Heart left ventricle (tissue), 16 donors: ENCODE measurements at regions not wholly inside any gene's neighbourhood (a gene's known extent, or its start where the extent isn't known, plus 50 kb on each side); places are given as distances from the start of the nearest gene placed in this dataset.

ENCODE experiments used
- ATAC-seq, 4 donors: fragments of 200-7000 bp; cut with Tn5 transposase; one replicate each; pipeline ENCODE4 v1.9.1; 2020 to 2022; ENCODE audit warnings: moderate library complexity in 4 of 4, mild to moderate bottlenecking in 3 of 4, moderate number of reproducible peaks in 1 of 4
- DNase-seq, 5 donors: peaks; one replicate each; pipeline ENCODE4 v3.0.0-alpha.2; 2020
- H3K27ac ChIP-seq, 12 donors: fragments of 200-600 bp; sonication (generic) in 4 of 12; one replicate each; pipeline versions ENCODE4 v1.5.0 to v1.8.0; 2016 to 2022; ENCODE audit warnings: mild to moderate bottlenecking in 2 of 12
- H3K27me3 ChIP-seq, 9 donors: fragments of 200-600 bp; sonication (generic) in 2 of 9; one replicate each; pipeline versions ENCODE4 v1.5.1 to v1.8.0; 2016 to 2022; ENCODE audit warnings: mild to moderate bottlenecking in 3 of 9
- H3K36me3 ChIP-seq, 9 donors: fragments of 200-600 bp; sonication (generic) in 2 of 9; one replicate each; pipeline versions ENCODE4 v1.5.0 to v1.8.0; 2018 to 2022; ENCODE audit warnings: mild to moderate bottlenecking in 2 of 9
- H3K4me1 ChIP-seq, 12 donors: fragments of 200-600 bp; sonication (generic) in 4 of 12; one replicate each; pipeline versions ENCODE4 v1.5.0 to v1.8.0; 2016 to 2022; ENCODE audit warnings: mild to moderate bottlenecking in 3 of 12
- H3K4me3 ChIP-seq, 12 donors: fragments of 200-600 bp; sonication (generic) in 4 of 12; one replicate each; pipeline versions ENCODE4 v1.5.0 to v1.8.0; 2017 to 2022; ENCODE audit warnings: mild to moderate bottlenecking in 9 of 12, moderate library complexity in 4 of 12
- H3K9me3 ChIP-seq, 12 donors: fragments of 200-600 bp; sonication (generic) in 4 of 12; one replicate each; pipeline versions ENCODE4 v1.5.0 to v1.8.0; 2016 to 2022; ENCODE audit warnings: mild to moderate bottlenecking in 1 of 12
- CTCF ChIP-seq, 12 donors: fragments of 200-600 bp; sonication (generic) in 4 of 12; IDR thresholded peaks; one replicate each; pipeline versions ENCODE4 v1.5.0 to v1.8.0; 2018 to 2022; ENCODE audit warnings: antibody characterized with exemption in 12 of 12, mild to moderate bottlenecking in 5 of 12
- POLR2A ChIP-seq, 2 donors: fragments of 450-650 bp; IDR thresholded peaks; one replicate each; pipeline ENCODE4 v1.6.1; 2017; ENCODE audit warnings: antibody characterized with exemption in 2 of 2, mild to moderate bottlenecking in 2 of 2, moderate library complexity in 2 of 2
- WGBS, 4 donors: extraction: QIAGEN DNeasy Blood & Tissue Kit in 2 of 4; methylation state at CpG; one replicate each; pipeline versions ENCODE4 v1.1.5 to v1.1.7; 2013 to 2018; 5-methylcytosine and 5-hydroxymethylcytosine counted together
- intact Hi-C, 10 donors: fragments of 100-400 bp; cut with DNase I; formaldehyde crosslinking; loops; one replicate each; pipeline versions ENCODE4 v1.11.1 to v1.14.2; 2022
- donor health status: ischemic (EF 13 %, LVEDD 7.1; RV severe dilation, severe dysfunction).
- donor health status: healthy with polysubstance abuse.
- donor health status: DM: no; HTN: yes; CAD: no.
- donor health status: DM: no; HTN: no; CAD: no.
- donor health status: ischemic (EF 25% LVEDD 6.9; RV normal size, moderate dysfunction).
- donor health status: ischemic (EF 25% LVEDD 5.7; RV mildly dilated, moderate dysfunction).
- donor health status: healthy.
- donor health status: DM: yes; HTN: yes; CAD: no.
- donor health status: ischemic (EF 35%, LVEDD 5.7; RV mildly dilated, moderate dysfunction).
- donor health status: nonischemic (EF 11% LVEDD 7.7; RV severe dilation, severe dysfunction).
- donor health status: DM: yes; HTN: yes; CAD: no.
- donor health status: PGD.
- donor health status: ischemic (EF 29% LVEDD 5.4; RV normal size, mild dysfunction).
- donor health status: nonischemic (EF 23%, LVEDD 6.1; RV moderate dilation, normal function).

GRCh38 chr1:181169281-181169865 lies 80.9 kb downstream of the IER5 start:
- DNase-seq, result no peak
- intact Hi-C loops, result loop anchor here in 9 of 10 donors (2.0 to 10.0 kb wide), 8 partner anchors 131 to 665 kb away; partner anchors contain the start of gene ACBD6 (in 1 of the 9)
- no peak overlapping the region for H3K27ac ChIP-seq
- peaks cover 0 to 4% (median 0%) of the 10 kb centered on the region in 12 donors for H3K4me1 ChIP-seq
- no peak for ATAC-seq
- no peak for TF ChIP-seq POLR2A (IDR thresholded peaks at IDR 0.05)
- H3K4me3 ChIP-seq, result no peak overlapping the region
- 77 to 80% (median 78%) methylated on average over 8 of the region's 8 CpGs for WGBS, 4 donors
- peaks cover 0 to 5% (median 0%) of the 10 kb centered on the region in 12 donors for H3K9me3 ChIP-seq
- no peaks in the 10 kb centered on the region for H3K36me3 ChIP-seq
- no peaks in the 10 kb centered on the region for H3K27me3 ChIP-seq

GRCh38 chr1:181170194-181170593 lies 81.7 kb downstream of the IER5 start:
- 81 to 88% (median 83%) methylated on average over 3 of the region's 3 CpGs for WGBS, 4 donors
- TF ChIP-seq POLR2A (IDR thresholded peaks at IDR 0.05) (no peak), CTCF (IDR thresholded peaks at IDR 0.05) (no peak)
- Histone ChIP-seq H3K4me1 (peaks cover 0 to 4% (median 0%) of the 10 kb centered on the region in 12 donors), H3K27ac (no peak overlapping the region), H3K9me3 (no peaks in the 10 kb centered on the region), H3K36me3 (no peaks in the 10 kb centered on the region), H3K4me3 (no peak overlapping the region), H3K27me3 (no peaks in the 10 kb centered on the region)
- DNase-seq (no peak), ATAC-seq (no peak)
- intact Hi-C loops, result no loop called here

GRCh38 chr1:181172082-181172481 lies 83.6 kb downstream of the IER5 start:
- H3K4me1 ChIP-seq, result no peaks in the 10 kb centered on the region

GRCh38 chr1:181173761-181174447 lies 85.4 kb downstream of the IER5 start:
- no peak for ATAC-seq
- H3K36me3 ChIP-seq, result no peaks in the 10 kb centered on the region
- H3K4me3 ChIP-seq, result no peak overlapping the region
- intact Hi-C loops, result no loop called here
- no peaks in the 10 kb centered on the region for H3K9me3 ChIP-seq
- no peak for DNase-seq
- H3K27ac ChIP-seq, result no peak overlapping the region
- peaks cover 0 to 10% (median 0%) of the 10 kb centered on the region in 12 donors for H3K4me1 ChIP-seq
- 64 to 75% (median 68%) methylated on average over 6 of the region's 6 CpGs for WGBS, 4 donors
- no peaks in the 10 kb centered on the region for H3K27me3 ChIP-seq
- no peak for TF ChIP-seq POLR2A (IDR thresholded peaks at IDR 0.05)
- no peak for TF ChIP-seq CTCF (IDR thresholded peaks at IDR 0.05)

More at GRCh38 chr1:181172082-181172481, 83.6 kb downstream of the IER5 start:
- no peaks in the 10 kb centered on the region for H3K9me3 ChIP-seq
- DNase-seq (no peak), ATAC-seq (no peak)
- no peaks in the 10 kb centered on the region for H3K27me3 ChIP-seq
- H3K36me3 ChIP-seq, result no peaks in the 10 kb centered on the region
- intact Hi-C loops, result no loop called here
- H3K27ac ChIP-seq, result no peak overlapping the region
- H3K4me3 ChIP-seq, result no peak overlapping the region
- no peak for TF ChIP-seq POLR2A (IDR thresholded peaks at IDR 0.05)
- TF ChIP-seq CTCF (IDR thresholded peaks at IDR 0.05), result no peak
- 65 to 86% (median 77%) methylated on average over 1 of the region's 1 CpG for WGBS, 4 donors
